Astrocyte (in vitro differentiated cells and primary cell): ENCODE measurements at regions not wholly inside any gene's neighbourhood (a gene's known extent, or its start where the extent isn't known, plus 50 kb on each side); places are given as distances from the start of the nearest gene placed in this dataset.

Experiments
- EZH2 ChIP-seq: IDR thresholded peaks from 2 replicates; pipeline ENCODE4 v1.6.1; 2012; ENCODE audit warnings: mild to moderate bottlenecking, low read length, inconsistent platforms; ENCODE audit not compliant: insufficient read depth
- TF ChIP-seq, protein P1 (sequence below): IDR thresholded peaks from 2 replicates; pipeline ENCODE4 v1.5.1; 2011; ENCODE audit warnings: low read depth, mild to moderate bottlenecking, inconsistent platforms, low read length, moderate library complexity; ENCODE audit not compliant: insufficient read depth

- TF ChIP-seq, protein P1, sequence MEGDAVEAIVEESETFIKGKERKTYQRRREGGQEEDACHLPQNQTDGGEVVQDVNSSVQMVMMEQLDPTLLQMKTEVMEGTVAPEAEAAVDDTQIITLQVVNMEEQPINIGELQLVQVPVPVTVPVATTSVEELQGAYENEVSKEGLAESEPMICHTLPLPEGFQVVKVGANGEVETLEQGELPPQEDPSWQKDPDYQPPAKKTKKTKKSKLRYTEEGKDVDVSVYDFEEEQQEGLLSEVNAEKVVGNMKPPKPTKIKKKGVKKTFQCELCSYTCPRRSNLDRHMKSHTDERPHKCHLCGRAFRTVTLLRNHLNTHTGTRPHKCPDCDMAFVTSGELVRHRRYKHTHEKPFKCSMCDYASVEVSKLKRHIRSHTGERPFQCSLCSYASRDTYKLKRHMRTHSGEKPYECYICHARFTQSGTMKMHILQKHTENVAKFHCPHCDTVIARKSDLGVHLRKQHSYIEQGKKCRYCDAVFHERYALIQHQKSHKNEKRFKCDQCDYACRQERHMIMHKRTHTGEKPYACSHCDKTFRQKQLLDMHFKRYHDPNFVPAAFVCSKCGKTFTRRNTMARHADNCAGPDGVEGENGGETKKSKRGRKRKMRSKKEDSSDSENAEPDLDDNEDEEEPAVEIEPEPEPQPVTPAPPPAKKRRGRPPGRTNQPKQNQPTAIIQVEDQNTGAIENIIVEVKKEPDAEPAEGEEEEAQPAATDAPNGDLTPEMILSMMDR: no peak
- TF ChIP-seq EZH2: no peak
These were observed 253.8 kb downstream of the FAM43A start for GRCh38 chr3:194939532-194939909.
